HepG2 (cell line): ENCODE measurements at regions not wholly inside any gene's neighbourhood (a gene's known extent, or its start where the extent isn't known, plus 50 kb on each side); places are given as distances from the start of the nearest gene placed in this dataset.
A peak's percentile ranks its signal among the peaks of the same experiment; 100 is the strongest.
"Not testable (repeated sequence)": the region's sequence is repeated elsewhere in the genome, so short reads cannot be mapped to it uniquely, and the experiment has no call there.

Source experiments
- ATAC-seq: fragments of 200-7000 bp; cut with Tn5 transposase; 3 replicates; pipeline ENCODE4 v1.9.1; 2020; ENCODE audit warnings: mild to moderate bottlenecking, moderate library complexity
- BruUV-seq: library from RNA; stranded (reverse); fragments of 400-500 nt; replicated peaks from 2 replicates; lab custom pipeline; 2021; lab: Mats Ljungman, UMichigan
- CTCF ChIA-PET: fragments of 300-600 bp; formaldehyde crosslinking; extraction: SDS; loops from one replicate; lab custom pipeline; 2021; ENCODE audit warnings: low total read pairs, inconsistent platforms, low intra/inter-chr PET ratio; lab: Yijun Ruan, JAX
- POLR2A ChIA-PET: fragments of 350-600 bp; sonication (Branson Sonifier 250); formaldehyde crosslinking; loops from one replicate; lab custom pipeline; 2020; ENCODE audit warnings: antibody characterized with exemption, inconsistent platforms; lab: Yijun Ruan, JAX
- DNase-seq: peaks from one replicate; pipeline ENCODE4 v3.0.0-alpha.2; 2015; ENCODE audit warnings: low spot score
- FAIRE-seq: peaks from 3 replicates; lab custom pipeline; 2011; peaks lifted over from hg19 to GRCh38; lab: Jason Lieb, UNC
- H2AFZ ChIP-seq: one replicate; pipeline ENCODE4 v1.6.1; 2011; ENCODE audit warnings: low read length, inconsistent platforms
- H3K27ac ChIP-seq: fragments of 300-600 bp; 3 replicates; pipeline ENCODE4 v1.8.0; 2011; ENCODE audit warnings: mixed run types, mild to moderate bottlenecking, mixed read lengths, low read length, inconsistent platforms; ENCODE audit not compliant: insufficient read depth; ENCODE audit errors: extremely low read length
- H3K27me3 ChIP-seq, 2 experiments: fragments of 200-600 bp in 1 of 2; 2 replicates in 1 of 2; 3 replicates in 1 of 2; pipeline versions ENCODE4 v1.6.0 to v1.8.0; 2011; ENCODE audit warnings: low read length in 2 of 2, mild to moderate bottlenecking in 2 of 2, moderate library complexity in 2 of 2, inconsistent platforms in 1 of 2; ENCODE audit not compliant: insufficient read depth in 2 of 2, control insufficient read depth in 1 of 2
- H3K36me3 ChIP-seq, 2 experiments: fragments of 200-600 bp in 1 of 2; replicated peaks in 1 of 2; 2 replicates in 1 of 2; 3 replicates in 1 of 2; pipeline versions ENCODE4 v1.5.1 to v1.8.0; 2011; ENCODE audit warnings: low read length in 2 of 2, inconsistent platforms in 1 of 2; ENCODE audit not compliant: insufficient read depth in 2 of 2, control insufficient read depth in 1 of 2
- H3K4me1 ChIP-seq: 2 replicates; pipeline ENCODE4 v1.5.1; 2012; ENCODE audit warnings: low read length, inconsistent platforms; ENCODE audit not compliant: insufficient read depth
- H3K4me2 ChIP-seq: 2 replicates; pipeline ENCODE4 v1.6.0; 2011; ENCODE audit warnings: low read depth, low read length, inconsistent platforms
- H3K4me3 ChIP-seq, 3 experiments: fragments of 200-600 bp in 1 of 3; sonication (generic), shearing (Covaris generic) in 1 of 3; replicated peaks in 1 of 3; 2 replicates each; pipeline ENCODE4 v1.5.1; 2011 to 2016; ENCODE audit warnings: low read length in 3 of 3, inconsistent platforms in 2 of 3, low read depth in 2 of 3, mild to moderate bottlenecking in 2 of 3, control low read depth in 1 of 3, mixed read lengths in 1 of 3; ENCODE audit not compliant: insufficient read depth in 1 of 3
- H3K79me2 ChIP-seq: one replicate; pipeline ENCODE4 v1.6.1; 2011; ENCODE audit warnings: low read length, inconsistent platforms; ENCODE audit not compliant: insufficient read depth
- H3K9ac ChIP-seq: 2 replicates; pipeline ENCODE4 v1.6.0; 2011; ENCODE audit warnings: mild to moderate bottlenecking, low read depth, low read length, inconsistent platforms; ENCODE audit not compliant: insufficient read depth
- H3K9me3 ChIP-seq: 2 replicates; pipeline ENCODE4 v1.5.1; 2012; ENCODE audit warnings: mild to moderate bottlenecking, low read length
- H4K20me1 ChIP-seq: 2 replicates; pipeline ENCODE4 v1.6.0; 2011; ENCODE audit warnings: inconsistent platforms, mild to moderate bottlenecking, low read length, moderate library complexity; ENCODE audit not compliant: insufficient read depth
- HOXA3 ChIP-seq: sonication (generic); formaldehyde crosslinking; IDR thresholded peaks from 2 replicates; pipeline ENCODE4 v1.5.0; 2020; ENCODE audit warnings: missing genetic modification reagents
- MAFF ChIP-seq: IDR thresholded peaks from 2 replicates; pipeline ENCODE4 v1.6.1; 2011; ENCODE audit warnings: low read depth, low read length, improper control_type of control experiment
- MAFK ChIP-seq, 2 experiments: IDR thresholded peaks in 1 of 2; conservative IDR thresholded peaks in 1 of 2; 2 replicates each; pipeline ENCODE4 v1.6.1; 2011; ENCODE audit warnings: improper control_type of control experiment in 2 of 2, low read length in 2 of 2
- PLRG1 ChIP-seq: fragments of 450-650 bp; conservative IDR thresholded peaks from 2 replicates; pipeline ENCODE4 v1.6.1; 2016
- WGBS: methylation state at CpG from one replicate; pipeline ENCODE4 v1.1.6; 2017; ENCODE audit warnings: low lambda C conversion rate; 5-methylcytosine and 5-hydroxymethylcytosine counted together
- in situ Hi-C: cut with HindIII; loops from 2 replicates; pipeline ENCODE4 v1.10.0; 2017; ENCODE audit warnings: low pct_unique_long_range_greater_than_20kb; ENCODE audit not compliant: extremely low pct_ligation_motif_present
- intact Hi-C: fragments of 100-400 bp; cut with micrococcal nuclease; formaldehyde crosslinking; loops from one replicate; pipeline ENCODE4 v1.10.0; 2022; ENCODE audit not compliant: unreplicated experiment
- TF ChIP-seq, protein P1 (sequence below), 2 experiments: sonication (generic) in 1 of 2; formaldehyde crosslinking in 1 of 2; IDR thresholded peaks; 2 replicates each; pipeline versions ENCODE4 v1.6.1 to v1.9.0; 2014 to 2022; ENCODE audit warnings: antibody characterized with exemption in 1 of 2, borderline replicate concordance in 1 of 2, inconsistent platforms in 1 of 2, low read depth in 1 of 2, missing genetic modification reagents in 1 of 2
- TF ChIP-seq, protein P2 (sequence below): sonication (generic); formaldehyde crosslinking; IDR thresholded peaks from 2 replicates; pipeline ENCODE4 v1.5.0; 2020; ENCODE audit warnings: missing genetic modification reagents
- TF ChIP-seq, protein P3 (sequence below): sonication (generic); formaldehyde crosslinking; IDR thresholded peaks from 2 replicates; pipeline ENCODE4 v1.4.0; 2020; ENCODE audit warnings: missing genetic modification reagents, borderline replicate concordance
- TF ChIP-seq, protein P4 (sequence below): IDR thresholded peaks from 2 replicates; pipeline ENCODE4 v1.6.1; 2012; ENCODE audit warnings: inconsistent platforms

DNA sequence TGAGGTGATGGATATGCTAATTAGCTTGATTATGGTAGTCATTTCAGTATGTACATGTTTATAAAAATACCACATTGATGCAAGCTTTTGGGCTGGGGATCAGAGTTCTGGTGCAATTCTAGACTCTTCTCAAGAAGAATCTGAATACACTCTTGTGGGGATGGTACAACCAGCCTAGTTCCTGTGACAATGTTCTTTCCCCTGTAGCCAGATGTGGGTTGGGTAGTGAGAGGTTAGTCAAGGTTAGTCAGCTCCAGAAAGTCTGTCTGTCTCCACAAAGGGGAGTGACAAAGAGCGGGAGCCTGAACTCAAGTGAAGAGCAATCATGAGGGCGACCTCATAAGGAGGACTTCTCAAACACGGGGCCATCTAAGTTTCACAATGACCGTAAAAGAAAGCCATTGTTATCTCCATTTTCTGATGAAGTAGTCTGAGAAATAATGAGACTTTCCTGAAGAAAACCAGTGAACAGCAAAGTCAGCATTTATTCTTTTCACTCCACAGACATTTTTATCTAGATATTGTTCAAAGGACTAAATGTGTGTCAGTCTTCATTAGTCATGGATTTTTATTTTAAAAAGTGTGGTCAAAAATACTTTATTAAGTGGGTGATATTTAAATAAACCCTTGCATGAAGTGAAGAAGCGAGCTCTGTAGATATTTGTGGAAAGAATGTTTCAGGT lies 209.5 kb downstream of the SPATA31A6 start:
- CTCF ChIA-PET, FAIRE-seq, H3K36me3 ChIP-seq, H3K4me1 ChIP-seq, in situ Hi-C loops, intact Hi-C loops, H3K9me3 ChIP-seq, H3K4me3 ChIP-seq, DNase-seq, H3K27ac ChIP-seq, POLR2A ChIA-PET, H2AFZ ChIP-seq, H3K9ac ChIP-seq, ATAC-seq, H3K27me3 ChIP-seq, H3K79me2 ChIP-seq, BruUV-seq, H4K20me1 ChIP-seq, H3K4me2 ChIP-seq: not testable (repeated sequence)
- WGBS = 7% methylated on average over 5 of the region's 5 CpGs
- TF ChIP-seq MAFK (conservative IDR thresholded peaks at IDR 0.05 in 1 of 2, IDR thresholded peaks at IDR 0.05 in 1 of 2; ENCODE audit: low read length in 2 of 2) (peak; percentile 73 to 80), MAFF (peak; percentile 76)

DNA sequence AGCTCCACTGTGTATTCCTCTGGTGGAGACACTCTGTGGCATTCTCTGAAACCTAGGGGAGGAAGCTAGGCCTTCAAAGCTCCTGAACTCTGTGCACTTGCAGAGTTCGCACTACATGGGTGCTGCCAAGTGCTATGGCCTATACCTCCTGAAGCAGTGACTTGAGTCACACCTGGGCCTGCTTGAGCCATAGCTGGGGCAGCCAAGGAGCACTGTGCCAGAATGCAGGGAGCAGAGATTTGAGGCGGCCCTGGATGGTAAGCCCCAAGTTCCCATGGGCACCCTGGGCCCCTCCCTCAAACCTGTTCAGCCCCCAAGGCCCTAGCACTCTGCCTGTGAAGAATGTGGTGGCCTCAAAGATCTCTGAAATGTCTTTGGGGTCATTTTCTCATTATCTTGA lies 212.9 kb downstream of the SPATA31A6 start:
- Histone ChIP-seq H3K9ac (no peak overlapping the region), H3K4me3 (no peak overlapping the region), H2AFZ (no peak overlapping the region), H3K9me3 (no peaks in the 10 kb centered on the region), H3K4me1 (no peaks in the 10 kb centered on the region), H3K27me3 (no peaks in the 10 kb centered on the region), H3K79me2 (no peaks in the 10 kb centered on the region), H3K36me3 (no peaks in the 10 kb centered on the region), H3K27ac (no peak overlapping the region), H4K20me1 (no peaks in the 10 kb centered on the region), H3K4me2 (no peak overlapping the region)
- no TSS peak for BruUV-seq
- DNase-seq (no peak), ATAC-seq (no peak), FAIRE-seq (no peak)
- intact Hi-C loops (no loop called here), in situ Hi-C loops (no loop called here)
- 29% methylated on average over 1 of the region's 2 CpGs for WGBS
- ChIA-PET CTCF (no interaction called here), POLR2A (no interaction called here)
- TF ChIP-seq PLRG1 (no peak), HOXA3 (CRISPR knock-in tag) (no peak)
- TF ChIP-seq, protein P1, sequence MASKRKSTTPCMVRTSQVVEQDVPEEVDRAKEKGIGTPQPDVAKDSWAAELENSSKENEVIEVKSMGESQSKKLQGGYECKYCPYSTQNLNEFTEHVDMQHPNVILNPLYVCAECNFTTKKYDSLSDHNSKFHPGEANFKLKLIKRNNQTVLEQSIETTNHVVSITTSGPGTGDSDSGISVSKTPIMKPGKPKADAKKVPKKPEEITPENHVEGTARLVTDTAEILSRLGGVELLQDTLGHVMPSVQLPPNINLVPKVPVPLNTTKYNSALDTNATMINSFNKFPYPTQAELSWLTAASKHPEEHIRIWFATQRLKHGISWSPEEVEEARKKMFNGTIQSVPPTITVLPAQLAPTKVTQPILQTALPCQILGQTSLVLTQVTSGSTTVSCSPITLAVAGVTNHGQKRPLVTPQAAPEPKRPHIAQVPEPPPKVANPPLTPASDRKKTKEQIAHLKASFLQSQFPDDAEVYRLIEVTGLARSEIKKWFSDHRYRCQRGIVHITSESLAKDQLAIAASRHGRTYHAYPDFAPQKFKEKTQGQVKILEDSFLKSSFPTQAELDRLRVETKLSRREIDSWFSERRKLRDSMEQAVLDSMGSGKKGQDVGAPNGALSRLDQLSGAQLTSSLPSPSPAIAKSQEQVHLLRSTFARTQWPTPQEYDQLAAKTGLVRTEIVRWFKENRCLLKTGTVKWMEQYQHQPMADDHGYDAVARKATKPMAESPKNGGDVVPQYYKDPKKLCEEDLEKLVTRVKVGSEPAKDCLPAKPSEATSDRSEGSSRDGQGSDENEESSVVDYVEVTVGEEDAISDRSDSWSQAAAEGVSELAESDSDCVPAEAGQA (IDR thresholded peaks at IDR 0.05; ENCODE audit: low read depth) = no peak
- TF ChIP-seq, protein P1 (CRISPR knock-in tag; IDR thresholded peaks at IDR 0.05; ENCODE audit: borderline replicate concordance) = no peak
- TF ChIP-seq, protein P2, sequence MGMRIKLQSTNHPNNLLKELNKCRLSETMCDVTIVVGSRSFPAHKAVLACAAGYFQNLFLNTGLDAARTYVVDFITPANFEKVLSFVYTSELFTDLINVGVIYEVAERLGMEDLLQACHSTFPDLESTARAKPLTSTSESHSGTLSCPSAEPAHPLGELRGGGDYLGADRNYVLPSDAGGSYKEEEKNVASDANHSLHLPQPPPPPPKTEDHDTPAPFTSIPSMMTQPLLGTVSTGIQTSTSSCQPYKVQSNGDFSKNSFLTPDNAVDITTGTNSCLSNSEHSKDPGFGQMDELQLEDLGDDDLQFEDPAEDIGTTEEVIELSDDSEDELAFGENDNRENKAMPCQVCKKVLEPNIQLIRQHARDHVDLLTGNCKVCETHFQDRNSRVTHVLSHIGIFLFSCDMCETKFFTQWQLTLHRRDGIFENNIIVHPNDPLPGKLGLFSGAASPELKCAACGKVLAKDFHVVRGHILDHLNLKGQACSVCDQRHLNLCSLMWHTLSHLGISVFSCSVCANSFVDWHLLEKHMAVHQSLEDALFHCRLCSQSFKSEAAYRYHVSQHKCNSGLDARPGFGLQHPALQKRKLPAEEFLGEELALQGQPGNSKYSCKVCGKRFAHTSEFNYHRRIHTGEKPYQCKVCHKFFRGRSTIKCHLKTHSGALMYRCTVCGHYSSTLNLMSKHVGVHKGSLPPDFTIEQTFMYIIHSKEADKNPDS (CRISPR knock-in tag) = no peak
- TF ChIP-seq, protein P3, sequence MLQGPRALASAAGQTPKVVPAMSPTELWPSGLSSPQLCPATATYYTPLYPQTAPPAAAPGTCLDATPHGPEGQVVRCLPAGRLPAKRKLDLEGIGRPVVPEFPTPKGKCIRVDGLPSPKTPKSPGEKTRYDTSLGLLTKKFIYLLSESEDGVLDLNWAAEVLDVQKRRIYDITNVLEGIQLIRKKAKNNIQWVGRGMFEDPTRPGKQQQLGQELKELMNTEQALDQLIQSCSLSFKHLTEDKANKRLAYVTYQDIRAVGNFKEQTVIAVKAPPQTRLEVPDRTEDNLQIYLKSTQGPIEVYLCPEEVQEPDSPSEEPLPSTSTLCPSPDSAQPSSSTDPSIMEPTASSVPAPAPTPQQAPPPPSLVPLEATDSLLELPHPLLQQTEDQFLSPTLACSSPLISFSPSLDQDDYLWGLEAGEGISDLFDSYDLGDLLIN (CRISPR knock-in tag) = no peak
- TF ChIP-seq, protein P4, sequence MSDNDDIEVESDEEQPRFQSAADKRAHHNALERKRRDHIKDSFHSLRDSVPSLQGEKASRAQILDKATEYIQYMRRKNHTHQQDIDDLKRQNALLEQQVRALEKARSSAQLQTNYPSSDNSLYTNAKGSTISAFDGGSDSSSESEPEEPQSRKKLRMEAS = no peak
